ENCODE measurements at regions not wholly inside any gene's neighbourhood (a gene's known extent, or its start where the extent isn't known, plus 50 kb on each side); places are given as distances from the start of the nearest gene placed in this dataset.

DNA sequence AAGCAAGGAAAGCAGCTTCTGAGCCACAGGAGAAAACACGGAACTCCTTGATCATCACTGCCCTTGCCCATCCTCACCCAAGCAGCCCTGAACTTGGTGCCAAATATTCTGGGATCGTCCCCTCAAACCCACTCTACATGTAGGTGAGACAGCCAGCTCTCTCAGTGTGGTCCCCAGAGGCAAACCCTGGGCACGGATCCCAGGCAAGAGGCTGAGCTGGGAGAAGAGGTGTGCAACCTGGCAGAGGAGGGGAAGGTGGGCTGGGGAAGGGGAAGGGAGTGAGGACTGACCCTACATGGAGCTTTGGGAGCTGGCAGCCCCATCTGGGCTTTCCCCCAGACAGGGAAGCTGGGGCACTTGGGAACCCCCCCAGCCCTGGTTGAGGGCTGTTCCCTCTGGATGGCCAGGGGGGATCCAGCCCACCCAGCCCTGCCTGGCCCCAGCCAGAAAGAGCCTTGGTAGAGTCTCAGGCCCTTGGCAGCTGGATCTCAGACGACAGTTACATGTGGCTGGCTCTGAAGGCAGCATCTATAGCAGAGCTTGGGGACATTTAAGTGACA is 186.2 kb upstream of the CST7 start:
- TF ChIP-seq, protein P1, sequence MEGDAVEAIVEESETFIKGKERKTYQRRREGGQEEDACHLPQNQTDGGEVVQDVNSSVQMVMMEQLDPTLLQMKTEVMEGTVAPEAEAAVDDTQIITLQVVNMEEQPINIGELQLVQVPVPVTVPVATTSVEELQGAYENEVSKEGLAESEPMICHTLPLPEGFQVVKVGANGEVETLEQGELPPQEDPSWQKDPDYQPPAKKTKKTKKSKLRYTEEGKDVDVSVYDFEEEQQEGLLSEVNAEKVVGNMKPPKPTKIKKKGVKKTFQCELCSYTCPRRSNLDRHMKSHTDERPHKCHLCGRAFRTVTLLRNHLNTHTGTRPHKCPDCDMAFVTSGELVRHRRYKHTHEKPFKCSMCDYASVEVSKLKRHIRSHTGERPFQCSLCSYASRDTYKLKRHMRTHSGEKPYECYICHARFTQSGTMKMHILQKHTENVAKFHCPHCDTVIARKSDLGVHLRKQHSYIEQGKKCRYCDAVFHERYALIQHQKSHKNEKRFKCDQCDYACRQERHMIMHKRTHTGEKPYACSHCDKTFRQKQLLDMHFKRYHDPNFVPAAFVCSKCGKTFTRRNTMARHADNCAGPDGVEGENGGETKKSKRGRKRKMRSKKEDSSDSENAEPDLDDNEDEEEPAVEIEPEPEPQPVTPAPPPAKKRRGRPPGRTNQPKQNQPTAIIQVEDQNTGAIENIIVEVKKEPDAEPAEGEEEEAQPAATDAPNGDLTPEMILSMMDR (IDR thresholded peaks at IDR 0.05; ENCODE audit: low read depth, low read length): no peak
- no peak overlapping the region for H3K4me3 ChIP-seq (ENCODE audit: low read depth, low read length)

DNA sequence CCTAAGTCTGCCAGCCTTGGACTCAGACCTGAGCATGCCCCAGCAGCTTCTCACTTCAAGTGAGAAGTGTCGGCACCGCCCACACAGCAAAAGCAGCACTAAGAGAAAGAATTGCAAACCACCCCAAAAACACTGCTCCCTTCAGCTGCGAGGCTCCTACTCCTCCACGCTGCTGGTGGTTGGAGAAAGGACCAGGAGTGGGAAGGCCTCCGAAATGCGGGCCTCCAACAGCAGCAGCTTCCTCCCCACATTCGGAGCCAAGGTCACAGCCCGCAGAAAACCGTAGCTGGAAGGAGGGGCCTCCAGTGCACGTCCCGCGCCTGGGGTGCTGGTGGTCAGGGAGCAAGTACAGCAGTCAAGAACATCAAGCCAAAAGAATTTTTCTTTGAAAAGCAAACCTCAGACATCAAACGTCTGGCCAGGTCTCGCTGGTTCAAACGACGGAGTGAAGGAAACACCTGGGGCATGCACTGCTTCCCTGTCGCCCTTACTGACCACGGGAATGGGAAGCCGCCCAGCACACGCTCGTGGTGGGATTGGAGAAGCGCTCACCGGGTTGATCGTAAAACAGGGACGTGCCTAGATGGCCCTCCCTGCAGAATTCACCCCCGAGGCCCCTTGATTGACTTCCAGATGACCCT is 185.6 kb upstream of the CST7 start:
- H3K4me3 ChIP-seq (ENCODE audit: low read depth, low read length): no peak overlapping the region
- TF ChIP-seq, protein P1 (IDR thresholded peaks at IDR 0.05; ENCODE audit: low read depth, low read length): no peak

GRCh38 chr20:24764027-24764793 is 184.9 kb upstream of the CST7 start:
- no peak overlapping the region for H3K4me3 ChIP-seq (ENCODE audit: low read depth, low read length)
- TF ChIP-seq, protein P1 (IDR thresholded peaks at IDR 0.05; ENCODE audit: low read depth, low read length): no peak

- no peak overlapping the region for H3K4me3 ChIP-seq (ENCODE audit: low read depth, low read length)
- TF ChIP-seq, protein P1 (IDR thresholded peaks at IDR 0.05; ENCODE audit: low read depth, low read length): no peak
Measured at GRCh38 chr20:24764794-24765202, 184.3 kb upstream of the CST7 start.

DNA sequence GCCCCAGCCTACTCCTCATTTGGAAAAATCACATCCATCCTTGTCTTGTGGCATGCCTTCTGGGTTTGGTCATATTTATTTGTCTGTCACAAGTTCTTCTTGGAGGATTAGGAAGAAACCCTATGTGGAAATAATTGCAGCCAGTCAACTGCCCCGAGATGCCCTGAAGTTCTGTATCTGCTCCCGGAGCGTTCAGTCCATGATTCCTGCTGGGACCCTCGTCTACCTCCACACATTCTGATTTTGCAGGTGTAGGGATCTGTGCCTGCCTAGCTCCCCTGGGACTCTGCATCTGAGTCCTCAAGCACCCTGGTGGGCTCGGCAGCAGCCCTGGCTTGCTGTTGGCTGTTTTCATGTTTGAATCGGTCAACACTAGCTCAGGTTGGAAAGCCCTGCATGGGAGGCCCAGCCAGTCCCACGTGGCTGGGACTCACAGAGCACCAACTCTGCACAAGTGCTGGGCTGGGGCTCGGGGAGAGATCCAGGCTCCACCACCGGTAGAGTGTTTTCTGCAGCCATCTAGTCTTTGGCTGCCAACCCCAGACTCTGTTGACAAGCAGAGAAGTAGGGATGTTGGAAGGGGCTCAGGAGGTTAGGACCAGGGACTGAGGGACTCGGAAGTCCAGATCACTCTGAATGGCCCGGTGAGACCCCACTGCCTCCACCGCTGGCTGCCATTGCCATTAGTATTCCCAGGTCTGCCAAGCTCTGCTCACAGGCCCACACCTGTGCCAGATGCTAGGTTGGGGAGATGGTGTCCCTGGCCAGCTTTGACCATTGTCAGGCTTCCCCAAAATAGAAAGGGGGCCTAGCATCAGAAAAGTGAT is 183.5 kb upstream of the CST7 start:
- TF ChIP-seq, protein P1 (IDR thresholded peaks at IDR 0.05; ENCODE audit: low read depth, low read length): no peak
- H3K4me3 ChIP-seq (ENCODE audit: low read depth, low read length): no peak overlapping the region

DNA sequence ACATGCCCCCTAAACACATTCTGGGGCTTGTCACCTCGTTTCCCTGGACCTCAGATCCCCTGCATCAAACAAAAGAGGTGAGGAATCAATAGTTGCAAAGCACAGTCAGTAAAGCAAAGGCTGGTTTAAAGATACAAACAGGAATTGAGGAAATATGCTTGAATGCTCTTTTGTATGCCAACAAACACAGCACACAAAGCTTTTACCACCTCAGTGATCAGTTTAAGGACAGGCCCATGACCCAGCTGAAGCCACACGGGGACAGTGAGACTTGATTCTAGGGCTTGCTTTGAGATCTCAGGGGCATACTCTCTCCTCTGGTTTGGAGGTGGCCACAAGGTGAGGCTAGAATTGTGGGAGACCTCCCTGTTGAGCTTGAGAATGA is 182.9 kb upstream of the CST7 start:
- TF ChIP-seq, protein P1 (IDR thresholded peaks at IDR 0.05; ENCODE audit: low read depth, low read length): no peak
- H3K4me3 ChIP-seq (ENCODE audit: low read depth, low read length): no peak overlapping the region
